Skin epidermis (tissue), 12 donors: ENCODE measurements at regions not wholly inside any gene's neighbourhood (a gene's known extent, or its start where the extent isn't known, plus 50 kb on each side); places are given as distances from the start of the nearest gene placed in this dataset.

Experiments
- H3K27ac ChIP-seq, 21 experiments: fragments of 200-600 bp; sonication (generic) in 11 of 21; one replicate each; pipeline ENCODE4 v1.5.0; 2020; ENCODE audit warnings: mild to moderate bottlenecking in 3 of 21, inconsistent platforms in 2 of 21, moderate library complexity in 2 of 21
- H3K4me3 ChIP-seq, 7 experiments: fragments of 200-600 bp; sonication (generic) in 2 of 7; one replicate each; pipeline ENCODE4 v1.5.0; 2020; ENCODE audit warnings: inconsistent platforms in 2 of 7, mild to moderate bottlenecking in 2 of 7, moderate library complexity in 1 of 7

DNA sequence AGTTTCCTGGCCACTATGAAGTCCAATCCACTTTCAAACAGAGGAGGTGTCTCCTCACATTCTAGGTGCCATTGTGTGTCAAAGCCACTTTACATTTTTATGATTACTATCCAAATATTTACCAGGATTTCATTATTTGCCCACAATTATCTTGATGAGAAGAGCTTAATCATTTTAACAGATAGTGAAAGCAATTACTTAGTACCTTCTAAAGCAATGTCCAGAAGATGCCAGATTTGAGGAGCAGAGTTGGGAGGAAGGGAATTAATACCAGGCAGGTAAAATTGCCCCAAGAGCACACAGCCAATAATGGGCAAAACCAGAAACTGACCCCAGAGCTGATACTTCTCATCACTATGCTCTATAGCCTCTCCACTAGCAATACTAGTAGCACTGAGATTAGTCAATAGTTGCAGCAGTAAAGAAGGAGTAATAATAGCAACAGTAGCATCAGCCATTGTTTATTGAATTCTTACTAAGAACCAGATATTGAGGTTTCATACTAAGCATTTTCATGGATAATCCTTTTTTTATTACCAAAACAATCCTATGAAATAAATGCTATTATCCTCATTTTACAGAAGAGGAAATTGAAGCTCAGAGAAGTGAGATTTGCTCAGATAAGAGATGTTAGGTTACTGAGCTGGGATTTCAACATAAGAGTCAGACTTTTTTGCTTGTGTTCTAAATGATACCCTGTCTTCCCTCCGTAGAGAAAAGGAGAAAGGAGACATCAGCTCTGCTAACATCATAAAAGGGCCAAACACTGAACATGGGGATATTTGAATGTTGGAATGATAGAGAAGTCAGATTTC lies 509.3 kb upstream of the CFAP20DC start:
- H3K4me3 ChIP-seq: no peak overlapping the region
- H3K27ac ChIP-seq: no peak overlapping the region

DNA sequence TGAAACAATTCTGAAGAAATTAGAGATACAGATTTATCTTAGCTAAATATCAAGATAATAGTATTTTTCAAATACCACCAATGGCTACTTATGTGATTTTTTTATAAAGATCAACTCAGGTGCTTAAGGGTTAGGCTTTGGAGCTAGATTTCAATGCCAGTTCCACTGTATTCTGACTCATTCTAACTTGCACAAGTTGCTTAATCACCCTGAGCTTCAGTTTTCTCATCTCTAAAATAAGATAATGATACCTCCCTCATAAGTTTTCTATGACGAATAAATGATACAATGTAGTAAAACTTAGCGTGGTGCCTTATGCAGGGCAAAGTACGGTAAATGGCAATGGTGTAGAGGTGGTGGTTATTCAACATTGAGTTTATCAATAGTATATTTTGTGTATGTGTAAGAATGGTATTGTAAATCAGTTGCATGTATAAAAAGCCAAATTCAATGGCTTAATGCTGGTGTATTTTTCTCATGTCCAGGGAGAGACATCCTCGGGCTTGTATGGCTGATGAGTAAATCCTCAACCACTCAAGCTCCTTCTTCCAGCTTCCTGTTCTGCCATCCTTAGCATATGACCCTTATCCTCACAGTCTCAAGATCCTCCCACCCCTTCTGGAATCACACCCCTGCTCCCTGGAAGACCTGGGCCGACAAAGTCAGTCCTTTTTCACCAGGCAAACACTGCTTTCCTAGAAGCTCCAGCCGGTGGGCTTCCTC lies 505.9 kb upstream of the CFAP20DC start:
- H3K27ac ChIP-seq: no peak overlapping the region
- H3K4me3 ChIP-seq: no peak overlapping the region

DNA sequence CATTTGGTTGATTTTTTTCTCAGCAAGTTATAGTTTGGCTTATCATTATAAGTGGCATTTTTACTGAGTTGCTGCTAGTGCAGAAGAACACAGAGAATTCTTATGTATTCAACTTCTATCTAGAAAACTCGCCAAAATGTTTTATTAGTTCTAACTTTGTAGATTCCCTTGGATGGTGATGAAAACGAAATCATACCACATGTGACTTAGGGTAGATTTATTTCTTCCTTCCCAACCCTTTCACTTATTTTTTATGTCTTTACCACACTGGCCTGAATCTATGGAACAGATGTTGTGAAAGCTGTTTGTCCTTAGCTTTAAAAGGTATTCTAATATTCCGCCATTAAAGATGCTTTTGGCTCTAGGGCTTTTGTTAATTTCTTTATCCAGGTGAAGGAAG lies 503.3 kb upstream of the CFAP20DC start:
- no peak overlapping the region for H3K4me3 ChIP-seq
- H3K27ac ChIP-seq: no peak overlapping the region

DNA sequence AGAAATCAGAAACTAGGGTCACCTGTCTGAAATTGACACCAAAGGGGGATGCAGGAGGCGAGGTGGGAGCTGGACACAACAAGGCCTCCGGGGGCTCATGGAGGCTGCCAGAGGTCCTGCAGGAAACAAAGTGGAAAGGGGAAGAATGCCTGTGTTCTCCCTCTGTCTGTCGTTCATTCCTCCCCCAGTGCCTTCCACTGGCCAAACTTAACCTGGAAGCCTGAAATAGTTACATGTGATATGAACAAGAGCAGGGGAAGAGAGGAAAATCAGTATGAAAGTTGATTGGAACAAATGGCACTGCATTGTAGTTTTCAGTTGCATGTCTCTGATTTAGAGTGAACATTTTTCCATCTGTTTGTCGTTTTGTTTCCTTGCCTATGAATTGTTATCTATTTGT lies 502.0 kb upstream of the CFAP20DC start:
- H3K27ac ChIP-seq: no peak overlapping the region
- no peak overlapping the region for H3K4me3 ChIP-seq

DNA sequence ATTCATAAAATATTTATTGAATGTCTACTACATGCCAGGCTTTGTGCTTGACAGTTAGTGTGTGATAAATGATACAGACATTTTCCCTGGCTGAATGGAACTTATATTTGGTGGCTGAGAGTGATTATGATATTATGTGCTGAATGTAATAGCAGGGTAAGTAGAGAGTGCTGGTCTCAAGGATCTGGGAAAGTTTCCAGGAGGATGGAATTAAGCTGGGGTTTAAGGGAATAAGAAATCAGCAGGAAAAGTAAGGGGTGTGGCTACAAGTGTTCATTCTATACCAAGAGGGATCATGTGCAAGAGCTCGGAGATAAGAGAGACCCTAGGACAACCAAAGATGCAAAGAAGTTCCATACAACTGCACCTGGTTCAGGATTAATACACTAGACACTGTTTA lies 500.1 kb upstream of the CFAP20DC start:
- H3K4me3 ChIP-seq: no peak overlapping the region
- H3K27ac ChIP-seq: no peak overlapping the region

DNA sequence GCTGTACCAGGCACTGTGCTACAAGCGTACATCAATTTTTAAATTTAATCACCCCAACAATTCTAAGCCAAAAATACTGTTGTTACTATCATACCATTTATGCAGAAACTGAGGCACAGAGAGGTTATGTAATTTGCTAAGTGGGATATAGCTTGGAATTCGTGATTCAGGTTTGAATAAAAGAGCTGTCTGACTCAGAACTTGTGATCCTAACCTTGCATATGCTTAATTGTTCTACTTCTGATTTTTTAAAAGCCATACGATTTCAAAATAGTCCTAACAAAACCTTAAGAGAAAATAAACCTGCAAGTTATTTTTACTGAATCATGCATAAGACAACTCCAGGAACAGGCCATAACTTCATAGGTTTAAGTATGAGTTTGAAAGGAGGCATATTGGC lies 498.0 kb upstream of the CFAP20DC start:
- no peak overlapping the region for H3K4me3 ChIP-seq
- no peak overlapping the region for H3K27ac ChIP-seq

DNA sequence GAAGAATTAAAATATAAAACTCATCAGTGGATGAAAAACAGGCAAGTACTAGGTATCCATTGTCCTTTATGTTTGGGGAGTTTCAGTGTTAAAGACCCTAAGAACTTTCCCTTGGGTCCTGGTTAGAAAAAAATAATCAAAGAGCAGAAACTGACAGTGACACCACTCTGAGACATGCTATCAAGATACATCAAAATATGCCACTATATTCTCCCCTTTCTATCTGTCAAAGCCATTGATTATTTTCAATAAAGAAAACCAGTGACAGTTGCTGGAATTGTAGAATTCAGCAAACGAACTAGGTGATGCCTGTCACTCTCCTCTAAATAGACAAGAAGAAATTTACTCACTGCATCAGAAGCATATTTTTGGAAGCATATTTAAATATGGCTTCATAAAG lies 496.7 kb upstream of the CFAP20DC start:
- H3K27ac ChIP-seq: no peak overlapping the region
- no peak overlapping the region for H3K4me3 ChIP-seq

DNA sequence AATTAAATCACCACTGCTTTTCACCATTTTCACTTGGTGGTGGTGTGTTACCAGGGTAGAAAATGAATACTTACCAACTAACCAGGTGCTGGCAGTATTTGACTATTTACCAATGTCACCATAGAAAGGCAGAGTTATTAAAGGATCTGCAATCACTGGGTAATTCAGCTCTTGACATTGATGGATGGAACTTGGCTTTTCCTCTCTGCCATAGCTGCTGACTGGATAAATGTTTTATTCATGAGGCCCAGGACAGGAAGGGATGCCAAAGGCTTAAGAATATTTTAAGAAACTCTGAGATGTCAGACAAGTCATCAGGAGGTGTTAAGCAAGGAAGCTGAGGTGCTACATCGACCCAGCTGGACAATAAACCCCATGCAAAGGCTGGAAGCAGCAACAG lies 495.5 kb upstream of the CFAP20DC start:
- Histone ChIP-seq H3K27ac (no peak overlapping the region), H3K4me3 (no peak overlapping the region)

DNA sequence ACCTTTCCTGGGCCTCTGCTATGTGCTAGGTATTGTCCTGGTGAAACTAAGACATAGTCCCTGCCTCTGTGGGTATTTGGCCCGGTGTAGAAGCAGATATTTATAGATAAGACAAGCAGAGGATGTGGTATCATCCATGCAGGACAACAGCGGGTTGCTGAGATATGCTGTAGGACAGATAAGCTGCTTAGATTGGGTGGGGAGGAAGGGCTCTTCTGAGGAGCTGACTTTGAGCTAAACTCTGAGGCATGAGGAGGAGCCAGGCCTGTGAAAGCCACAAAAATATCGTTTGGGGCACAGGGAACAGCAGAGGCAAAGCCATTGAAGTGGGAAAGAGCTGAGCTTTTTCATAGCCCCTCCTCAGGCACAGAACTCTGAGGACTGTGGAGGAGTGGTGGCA lies 492.5 kb upstream of the CFAP20DC start:
- Histone ChIP-seq H3K4me3 (no peak overlapping the region), H3K27ac (no peak overlapping the region)

DNA sequence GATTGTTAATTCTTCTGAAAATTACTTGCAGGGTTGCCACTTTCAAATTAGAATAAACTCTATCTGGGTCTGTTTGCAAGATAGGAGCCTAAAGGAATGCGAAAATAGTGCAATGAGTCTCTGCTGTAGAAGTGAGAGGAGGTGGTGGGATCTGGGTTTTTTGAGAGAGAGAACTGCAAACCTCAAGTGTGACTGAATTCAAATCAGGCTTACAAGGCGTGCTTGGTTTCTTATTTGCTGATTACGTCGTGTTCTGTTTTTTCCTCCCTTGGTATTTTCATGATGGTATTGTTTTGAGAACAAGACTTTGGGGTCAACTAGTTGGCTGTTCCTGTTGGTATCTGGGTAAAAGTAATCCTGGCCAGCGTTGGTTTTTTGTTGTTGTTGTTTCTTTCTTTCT lies 490.9 kb upstream of the CFAP20DC start:
- Histone ChIP-seq H3K4me3 (no peak overlapping the region), H3K27ac (no peak overlapping the region)

DNA sequence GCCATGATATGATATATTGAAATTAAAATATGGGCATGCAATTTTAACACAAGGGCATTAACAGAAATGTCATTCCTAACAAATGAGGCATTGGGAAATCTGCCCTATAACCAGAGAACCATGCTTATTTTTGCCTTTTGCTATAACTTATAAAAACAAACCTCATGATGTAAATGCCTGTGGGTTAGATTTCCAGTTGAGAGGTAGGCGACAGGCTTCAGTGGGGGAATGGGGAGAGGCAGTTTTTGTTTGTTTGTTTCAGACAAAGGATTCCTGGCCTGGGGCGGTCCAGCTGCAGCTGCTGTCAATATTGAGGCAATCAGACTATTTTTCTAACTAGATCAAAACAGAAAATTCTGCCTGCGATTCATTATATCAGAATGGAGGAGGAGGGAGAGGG lies 490.4 kb upstream of the CFAP20DC start:
- Histone ChIP-seq H3K27ac (no peak overlapping the region), H3K4me3 (no peak overlapping the region)

DNA sequence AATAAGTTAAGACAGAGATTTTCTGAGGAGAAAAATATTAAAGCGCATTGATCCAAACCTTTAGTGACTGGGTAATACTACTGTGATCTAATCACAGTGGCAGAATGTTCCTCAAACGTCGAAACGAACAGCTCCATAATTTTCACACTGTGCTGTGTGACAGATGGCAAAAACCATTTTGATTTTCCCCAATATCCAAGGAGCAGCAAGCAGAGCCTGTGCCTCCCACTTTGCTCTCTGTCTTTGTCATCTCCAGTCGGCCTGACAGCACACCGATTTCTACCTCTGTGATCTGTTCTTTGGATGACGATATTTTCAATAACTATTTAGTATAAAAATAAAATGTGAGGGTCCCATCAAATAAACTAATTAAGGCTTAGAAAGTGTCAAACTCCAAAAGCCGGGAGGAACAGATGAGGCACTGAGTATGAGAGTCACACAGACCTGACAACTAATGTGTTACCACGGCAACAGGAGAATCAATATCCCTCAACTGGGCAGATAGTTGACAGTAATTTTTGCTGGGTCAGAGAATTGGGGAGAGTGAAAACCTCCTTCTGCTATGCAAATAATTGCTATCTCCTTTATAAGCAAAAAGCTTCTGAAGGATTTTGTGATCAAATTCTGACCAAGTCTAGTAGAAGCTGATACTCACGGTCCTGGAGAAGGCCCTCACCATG lies 489.1 kb upstream of the CFAP20DC start:
- Histone ChIP-seq H3K27ac (no peak overlapping the region), H3K4me3 (no peak overlapping the region)

DNA sequence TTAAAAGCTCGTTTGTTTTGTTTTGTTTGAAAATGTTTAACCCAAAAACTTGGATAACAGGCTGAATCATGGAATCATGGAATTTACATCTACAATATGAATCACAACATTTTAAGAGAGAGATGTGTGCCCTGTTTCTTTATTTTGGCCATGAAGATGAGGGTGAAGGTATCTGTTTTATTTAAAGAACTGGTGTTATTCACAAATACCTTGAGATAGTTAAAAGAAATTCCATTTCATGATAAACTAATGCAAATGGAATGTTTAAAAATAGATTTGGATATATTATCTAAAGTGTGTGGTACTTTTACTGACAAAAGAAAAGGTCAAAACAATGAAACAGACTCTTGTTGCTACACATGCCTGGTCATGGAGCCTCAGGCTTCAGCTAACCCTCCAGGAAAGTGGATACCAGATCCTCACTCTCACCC lies 486.0 kb upstream of the CFAP20DC start:
- Histone ChIP-seq H3K4me3 (no peak overlapping the region), H3K27ac (no peak overlapping the region)

DNA sequence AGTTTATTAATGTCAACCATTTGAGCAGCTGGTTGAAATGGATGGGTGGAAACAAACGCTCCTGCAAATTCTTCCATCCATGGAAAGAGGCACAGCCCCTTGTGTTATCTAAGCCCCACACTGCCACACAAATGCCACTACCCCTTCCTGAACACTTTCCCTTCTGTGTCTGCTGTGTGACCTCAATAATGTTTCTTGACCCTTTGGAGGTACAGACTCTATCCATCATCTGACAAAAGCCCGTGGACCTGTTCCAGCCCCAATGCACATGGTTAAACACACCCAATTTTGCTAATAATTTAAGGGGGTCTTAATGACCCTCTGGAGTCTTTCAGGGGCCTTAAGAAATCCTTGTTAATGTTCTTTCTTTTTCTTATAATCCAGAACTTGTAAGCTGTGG lies 482.2 kb upstream of the CFAP20DC start:
- no peak overlapping the region for H3K4me3 ChIP-seq
- H3K27ac ChIP-seq: no peak overlapping the region

DNA sequence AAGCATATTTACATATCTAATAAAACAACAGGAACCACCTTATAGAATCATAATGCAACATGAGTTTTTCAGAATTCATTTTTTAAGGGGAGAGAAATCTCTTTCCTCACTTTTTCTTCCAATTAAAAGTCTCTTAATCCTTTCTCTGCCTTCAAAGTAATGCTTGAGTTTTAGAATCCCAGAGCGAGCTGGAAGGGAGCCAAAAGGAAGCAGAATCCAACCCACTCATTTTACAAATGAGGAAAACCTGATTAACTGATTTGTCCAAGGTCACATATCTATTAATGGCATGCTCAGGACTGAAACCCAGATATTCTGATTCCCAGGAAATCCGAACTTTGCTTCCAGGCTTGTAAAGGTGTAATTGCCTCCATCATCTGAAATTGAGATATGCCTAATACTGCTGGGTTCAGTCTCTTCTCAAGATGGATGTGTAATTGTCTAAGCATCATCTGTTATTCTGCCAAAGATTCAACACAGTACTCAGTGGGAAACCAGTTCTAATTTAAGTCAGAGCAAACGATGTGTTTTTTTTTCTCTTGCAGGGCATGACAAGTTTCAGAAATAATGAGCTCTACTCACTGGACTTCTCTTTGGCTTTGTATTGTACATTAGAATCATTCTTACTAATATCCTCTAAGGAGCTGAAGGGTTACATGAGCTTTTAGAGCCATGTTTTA lies 481.4 kb upstream of the CFAP20DC start:
- Histone ChIP-seq H3K4me3 (no peak overlapping the region), H3K27ac (no peak overlapping the region)

DNA sequence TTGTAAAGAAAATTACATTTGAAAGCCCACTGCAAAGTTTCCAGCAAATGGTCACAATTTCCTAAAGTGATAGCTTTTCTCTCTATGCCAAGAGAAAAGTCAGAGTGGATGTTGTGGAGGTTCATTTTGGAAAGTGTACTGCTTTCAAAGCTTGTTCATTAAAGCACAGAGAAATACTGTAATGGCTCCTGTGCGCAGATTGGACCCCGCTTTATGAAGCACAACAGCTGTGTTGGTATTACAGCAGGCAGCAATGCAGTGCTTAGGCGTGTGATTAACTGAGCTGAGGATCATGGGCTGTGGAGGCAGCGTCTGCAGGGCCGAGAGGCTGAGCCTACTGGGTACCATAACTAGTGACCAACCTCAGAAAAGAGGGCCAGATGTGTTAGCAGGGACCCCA lies 478.4 kb upstream of the CFAP20DC start:
- Histone ChIP-seq H3K27ac (no peak overlapping the region), H3K4me3 (no peak overlapping the region)

DNA sequence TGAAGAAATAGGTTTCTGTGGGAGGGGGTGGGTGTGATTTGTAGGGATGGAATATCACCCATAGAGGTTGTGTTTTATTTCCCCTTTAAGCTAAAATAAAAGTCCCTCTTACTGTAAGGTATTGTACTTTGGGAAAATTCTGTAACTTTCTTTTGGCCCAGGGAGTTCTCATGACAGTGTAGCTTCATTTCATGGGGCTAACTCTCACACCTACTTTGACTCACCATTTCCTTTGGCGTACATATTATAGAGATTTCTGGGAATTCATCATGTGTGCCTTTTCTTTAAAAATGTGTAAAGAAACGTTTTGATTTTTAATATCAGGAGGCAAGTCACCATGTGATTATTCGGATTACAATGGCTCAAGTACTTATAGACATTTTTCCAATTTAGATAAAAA lies 477.7 kb upstream of the CFAP20DC start:
- H3K27ac ChIP-seq: no peak overlapping the region
- H3K4me3 ChIP-seq: no peak overlapping the region

DNA sequence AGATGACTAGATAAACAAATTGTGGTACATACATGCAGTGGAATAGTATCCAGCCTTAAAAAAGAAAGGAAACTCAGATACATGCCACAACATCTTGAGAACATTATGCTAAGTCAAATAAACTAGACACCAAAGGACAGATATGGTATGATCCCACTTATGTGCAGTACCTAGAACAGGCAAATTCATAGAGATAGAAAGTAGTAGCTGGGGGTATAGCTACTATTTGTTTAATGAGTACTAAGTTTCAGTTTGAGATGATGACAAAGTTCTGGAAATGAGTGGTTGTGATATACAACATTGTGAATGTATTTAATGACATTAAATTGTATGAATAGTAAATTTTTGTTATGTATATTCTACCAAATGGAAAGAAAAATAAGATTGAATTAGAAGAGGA lies 477.2 kb upstream of the CFAP20DC start:
- Histone ChIP-seq H3K4me3 (no peak overlapping the region), H3K27ac (no peak overlapping the region)

DNA sequence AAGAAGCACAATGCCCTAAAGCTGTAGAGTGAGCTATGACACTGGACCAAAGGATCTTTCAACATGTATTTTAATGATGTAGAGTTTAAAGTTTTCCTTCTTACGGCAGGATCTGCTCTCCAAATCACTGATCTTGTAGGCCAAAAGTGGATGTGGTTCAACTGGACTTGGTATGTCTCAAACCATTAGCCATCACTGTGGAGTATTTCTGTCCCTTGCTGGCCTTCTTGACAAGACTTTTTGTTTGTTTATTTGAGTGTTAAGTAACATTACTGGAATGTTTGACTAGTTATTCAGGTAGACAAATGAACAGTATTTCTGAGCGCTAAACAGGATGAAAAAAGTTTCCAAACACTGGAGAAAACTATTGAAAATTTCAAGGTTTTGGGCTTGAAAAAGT lies 472.7 kb upstream of the CFAP20DC start:
- no peak overlapping the region for H3K4me3 ChIP-seq
- H3K27ac ChIP-seq: no peak overlapping the region

DNA sequence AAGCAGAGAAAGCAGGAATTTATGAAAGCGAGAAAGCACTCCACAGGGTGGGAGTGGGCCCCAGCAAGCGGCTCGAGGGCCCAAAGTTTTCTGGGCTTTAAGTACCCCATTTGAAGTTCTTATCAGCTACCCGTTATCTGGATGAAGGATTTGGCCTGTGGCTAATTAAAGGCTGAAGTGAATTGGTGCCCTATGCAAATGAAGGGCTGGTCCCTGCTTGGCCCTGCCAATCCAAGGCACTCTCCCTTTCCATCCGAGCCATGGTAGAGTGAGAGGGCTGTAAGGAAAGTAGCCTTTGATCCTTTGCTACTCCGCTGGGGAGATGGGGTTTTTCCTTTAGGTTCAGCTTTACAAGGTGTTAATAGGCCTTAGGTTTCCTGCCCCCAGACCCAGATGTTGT lies 469.3 kb upstream of the CFAP20DC start:
- no peak overlapping the region for H3K4me3 ChIP-seq
- H3K27ac ChIP-seq: no peak overlapping the region
